Left ventricle myocardium inferior (tissue), 1 donor: ENCODE measurements at regions not wholly inside any gene's neighbourhood (a gene's known extent, or its start where the extent isn't known, plus 50 kb on each side); places are given as distances from the start of the nearest gene placed in this dataset.

Experiments
- DNase-seq: peaks from one replicate; pipeline ENCODE4 v3.0.0-alpha.2; 2020
- H3K27ac ChIP-seq: fragments of 200-600 bp; replicated peaks from 2 replicates; pipeline ENCODE4 v1.8.0; 2021
- H3K27me3 ChIP-seq: fragments of 200-600 bp; 2 replicates; pipeline ENCODE4 v1.8.0; 2021; ENCODE audit warnings: low read depth
- H3K36me3 ChIP-seq: fragments of 200-600 bp; 2 replicates; pipeline ENCODE4 v1.8.0; 2021
- H3K4me1 ChIP-seq: fragments of 200-600 bp; 2 replicates; pipeline ENCODE4 v1.8.0; 2021
- H3K4me3 ChIP-seq: fragments of 200-600 bp; 2 replicates; pipeline ENCODE4 v1.8.0; 2021; ENCODE audit warnings: mild to moderate bottlenecking, moderate library complexity
- H3K9me3 ChIP-seq: fragments of 200-600 bp; replicated peaks from 2 replicates; pipeline ENCODE4 v1.8.0; 2021
- CTCF ChIP-seq: fragments of 200-600 bp; IDR thresholded peaks from 2 replicates; pipeline ENCODE4 v1.8.0; 2021; ENCODE audit warnings: antibody characterized with exemption, mild to moderate bottlenecking, borderline replicate concordance
- intact Hi-C: fragments of 100-400 bp; cut with micrococcal nuclease; formaldehyde crosslinking; loops from one replicate; pipeline ENCODE4 v1.11.0; 2022
- donor health status: DM: no; HTN: yes; CAD: no; lungs with severe emphysema.

GRCh38 chr1:229213797-229214196 is 57.1 kb upstream of the RAB4A start:
- Histone ChIP-seq H3K36me3 (no peaks in the 10 kb centered on the region), H3K4me3 (no peak overlapping the region), H3K9me3 (no peaks in the 10 kb centered on the region), H3K27ac (no peak overlapping the region), H3K27me3 (no peaks in the 10 kb centered on the region), H3K4me1 (no peaks in the 10 kb centered on the region)
- TF ChIP-seq CTCF: no peak
- intact Hi-C loops: no loop called here
- DNase-seq: no peak

- intact Hi-C loops: no loop called here
- no peak for TF ChIP-seq CTCF
These were observed 53.2 kb upstream of the RAB4A start for GRCh38 chr1:229217716-229218115.

GRCh38 chr1:229218612-229219025 is 52.3 kb upstream of the RAB4A start:
- Histone ChIP-seq H3K4me3 (no peak overlapping the region), H3K9me3 (no peaks in the 10 kb centered on the region), H3K36me3 (no peaks in the 10 kb centered on the region), H3K27me3 (no peaks in the 10 kb centered on the region), H3K27ac (no peak overlapping the region), H3K4me1 (peaks cover 15% of the 10 kb centered on the region)
- no peak for TF ChIP-seq CTCF
- no peak for DNase-seq
- intact Hi-C loops: no loop called here

More at GRCh38 chr1:229217716-229218115, 53.2 kb upstream of the RAB4A start:
- H3K4me1 ChIP-seq: peaks cover 10% of the 10 kb centered on the region
- no peaks in the 10 kb centered on the region for H3K9me3 ChIP-seq
- no peaks in the 10 kb centered on the region for H3K36me3 ChIP-seq
- H3K4me3 ChIP-seq: no peak overlapping the region
- no peak overlapping the region for H3K27ac ChIP-seq
- no peaks in the 10 kb centered on the region for H3K27me3 ChIP-seq
- no peak for DNase-seq

GRCh38 chr1:229220163-229220846 is 50.6 kb upstream of the RAB4A start:
- H3K27me3 ChIP-seq: no peaks in the 10 kb centered on the region
- intact Hi-C loops: no loop called here
- no peak overlapping the region for H3K27ac ChIP-seq
- TF ChIP-seq CTCF: no peak
- H3K4me1 ChIP-seq: peaks cover 24% of the 10 kb centered on the region
- no peak overlapping the region for H3K4me3 ChIP-seq
- H3K9me3 ChIP-seq: no peaks in the 10 kb centered on the region
- DNase-seq: no peak
- no peaks in the 10 kb centered on the region for H3K36me3 ChIP-seq

GRCh38 chr1:229221106-229222019 is 49.5 kb upstream of the RAB4A start:
- H3K9me3 ChIP-seq: no peaks in the 10 kb centered on the region
- H3K27me3 ChIP-seq: no peaks in the 10 kb centered on the region
- no peak overlapping the region for H3K27ac ChIP-seq
- intact Hi-C loops: no loop called here
- no peak for TF ChIP-seq CTCF
- no peak for DNase-seq
- H3K36me3 ChIP-seq: no peaks in the 10 kb centered on the region
- H3K4me3 ChIP-seq: no peak overlapping the region
- peaks cover 24% of the 10 kb centered on the region for H3K4me1 ChIP-seq
